ENCODE measurements at regions not wholly inside any gene's neighbourhood (a gene's known extent, or its start where the extent isn't known, plus 50 kb on each side); places are given as distances from the start of the nearest gene placed in this dataset.

DNA sequence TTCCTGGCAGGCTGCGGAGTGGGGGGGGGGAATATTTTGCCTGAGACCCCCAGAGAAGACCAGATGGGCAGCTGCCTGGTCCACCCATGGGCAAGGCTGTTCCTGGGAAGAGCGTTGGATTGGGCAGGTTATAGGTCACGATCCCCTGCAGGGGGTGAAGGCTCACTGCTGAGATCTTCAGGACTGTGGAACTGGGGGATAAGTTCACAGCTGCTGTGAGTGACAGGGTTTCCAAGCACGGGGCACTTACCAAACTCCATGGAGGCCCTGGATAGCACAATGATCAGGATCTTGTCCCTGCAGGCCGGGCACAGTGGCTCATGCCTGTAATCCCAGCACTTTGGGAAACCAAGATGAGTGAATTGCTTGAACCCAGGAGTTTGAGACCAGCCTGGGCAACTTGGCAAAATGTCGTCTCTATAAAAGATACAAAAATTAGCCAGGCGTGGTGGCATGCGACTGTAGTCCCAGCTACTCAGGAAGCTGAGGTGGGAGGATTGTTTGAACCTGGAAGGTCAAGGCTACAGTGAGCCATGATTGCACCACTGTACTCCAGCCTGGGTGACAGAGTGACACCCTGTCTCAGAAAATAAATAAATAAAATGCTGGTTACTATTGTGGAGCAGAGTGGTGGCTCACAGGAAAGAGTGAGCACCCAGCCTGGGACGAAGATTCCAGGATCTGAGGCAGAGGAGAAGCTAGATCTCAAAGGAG, 68.0 kb upstream of the HELT start:
- H3K36me3 Mint-ChIP-seq, result no peaks in the 10 kb centered on the region
- no peak overlapping the region for H3K27ac Mint-ChIP-seq
- no peaks in the 10 kb centered on the region for H3K4me1 Mint-ChIP-seq
- H3K27me3 Mint-ChIP-seq, result peaks cover 29% of the 10 kb centered on the region
- H3K4me3 Mint-ChIP-seq, result no peak overlapping the region
- no peaks in the 10 kb centered on the region for H3K9me3 Mint-ChIP-seq
- no peak for DNase-seq

- H3K4me1 Mint-ChIP-seq, result no peaks in the 10 kb centered on the region
- H3K4me3 Mint-ChIP-seq, result no peak overlapping the region
- no peak overlapping the region for H3K27ac Mint-ChIP-seq
- peaks cover 29% of the 10 kb centered on the region for H3K27me3 Mint-ChIP-seq
- no peak for DNase-seq
- H3K9me3 Mint-ChIP-seq, result no peaks in the 10 kb centered on the region
- no peaks in the 10 kb centered on the region for H3K36me3 Mint-ChIP-seq
These were observed 67.4 kb upstream of the HELT start for GRCh38 chr4:184950926-184951325.

GRCh38 chr4:184951668-184952160, 66.6 kb upstream of the HELT start:
- H3K4me3 Mint-ChIP-seq, result no peak overlapping the region
- DNase-seq, result no peak
- H3K4me1 Mint-ChIP-seq, result no peaks in the 10 kb centered on the region
- H3K9me3 Mint-ChIP-seq, result no peaks in the 10 kb centered on the region
- H3K27ac Mint-ChIP-seq, result no peak overlapping the region
- H3K27me3 Mint-ChIP-seq, result peaks cover 29% of the 10 kb centered on the region
- H3K36me3 Mint-ChIP-seq, result no peaks in the 10 kb centered on the region

DNA sequence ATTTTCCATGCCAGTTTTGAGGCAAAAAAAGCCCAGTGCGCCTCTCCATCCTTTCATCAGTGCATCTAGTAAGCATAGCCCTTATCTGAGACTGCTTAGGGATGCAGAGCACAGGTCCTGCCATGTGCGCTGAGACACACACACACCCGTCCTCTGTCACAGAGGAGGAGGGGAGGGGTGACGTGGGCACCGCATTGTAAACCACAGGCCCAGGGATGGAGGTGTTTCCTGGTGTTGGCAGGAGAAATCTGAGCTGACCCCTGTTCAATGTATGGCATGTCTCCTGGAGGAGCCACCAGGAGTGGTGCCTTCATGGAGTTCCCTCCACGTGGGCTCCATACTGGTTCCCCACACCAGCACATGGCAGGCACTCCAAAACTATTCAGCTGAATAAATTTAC, 65.8 kb upstream of the HELT start:
- Mint-ChIP-seq H3K27ac (no peak overlapping the region), H3K4me1 (no peaks in the 10 kb centered on the region), H3K36me3 (no peaks in the 10 kb centered on the region), H3K9me3 (no peaks in the 10 kb centered on the region), H3K27me3 (peaks cover 23% of the 10 kb centered on the region), H3K4me3 (no peak overlapping the region)
- DNase-seq, result no peak

DNA sequence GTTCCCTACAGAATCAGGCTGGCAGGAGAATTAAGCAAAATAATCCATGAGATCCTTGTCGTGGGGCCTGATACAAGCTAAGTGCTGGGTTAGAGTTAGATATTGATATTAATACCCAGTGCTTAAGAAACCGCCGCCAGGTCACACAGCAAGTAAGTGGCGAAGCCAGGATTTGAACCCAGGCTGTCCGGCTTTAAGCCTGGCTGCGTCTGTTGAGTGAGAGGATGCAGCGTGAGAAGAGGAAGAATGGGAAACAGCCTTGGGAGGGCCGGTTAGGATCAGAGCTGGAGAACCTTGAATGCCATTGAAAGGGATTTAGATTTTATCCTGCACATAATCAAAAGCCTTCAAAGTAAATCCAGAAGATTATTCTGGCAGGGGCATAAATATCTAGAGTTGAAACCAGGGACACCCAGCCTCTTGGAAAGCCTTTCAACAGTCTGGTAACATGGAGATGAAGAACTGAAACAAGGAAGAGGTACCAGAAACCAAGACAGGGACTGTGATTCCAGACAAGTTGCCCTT, 64.8 kb upstream of the HELT start:
- H3K36me3 Mint-ChIP-seq, result no peaks in the 10 kb centered on the region
- DNase-seq, result no peak
- H3K4me1 Mint-ChIP-seq, result peaks cover 3% of the 10 kb centered on the region
- H3K27me3 Mint-ChIP-seq, result peaks cover 14% of the 10 kb centered on the region
- H3K4me3 Mint-ChIP-seq, result no peak overlapping the region
- H3K9me3 Mint-ChIP-seq, result no peaks in the 10 kb centered on the region
- no peak overlapping the region for H3K27ac Mint-ChIP-seq

DNA sequence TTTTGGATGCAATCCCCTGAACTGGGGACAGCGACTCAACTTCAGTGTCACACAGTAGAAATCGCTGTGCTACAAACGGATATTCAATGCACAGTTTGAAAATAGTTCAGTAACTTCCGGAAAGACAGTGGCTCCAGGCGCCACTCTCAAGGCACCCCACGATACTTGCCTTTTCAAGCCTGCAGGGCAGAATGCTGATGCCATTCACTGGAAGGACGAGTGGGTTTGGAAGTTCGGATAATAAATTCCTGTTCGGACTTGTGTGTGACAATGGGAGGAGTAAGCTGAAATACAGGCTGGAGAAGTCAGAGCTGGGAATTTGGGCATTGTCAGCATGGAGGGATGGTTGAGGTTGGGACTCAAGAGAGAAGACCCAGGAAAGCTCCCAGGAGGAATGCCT, 64.3 kb upstream of the HELT start:
- H3K27me3 Mint-ChIP-seq, result peaks cover 10% of the 10 kb centered on the region
- peaks cover 3% of the 10 kb centered on the region for H3K4me1 Mint-ChIP-seq
- no peaks in the 10 kb centered on the region for H3K9me3 Mint-ChIP-seq
- no peaks in the 10 kb centered on the region for H3K36me3 Mint-ChIP-seq
- DNase-seq, result no peak
- no peak overlapping the region for H3K4me3 Mint-ChIP-seq
- no peak overlapping the region for H3K27ac Mint-ChIP-seq

DNA sequence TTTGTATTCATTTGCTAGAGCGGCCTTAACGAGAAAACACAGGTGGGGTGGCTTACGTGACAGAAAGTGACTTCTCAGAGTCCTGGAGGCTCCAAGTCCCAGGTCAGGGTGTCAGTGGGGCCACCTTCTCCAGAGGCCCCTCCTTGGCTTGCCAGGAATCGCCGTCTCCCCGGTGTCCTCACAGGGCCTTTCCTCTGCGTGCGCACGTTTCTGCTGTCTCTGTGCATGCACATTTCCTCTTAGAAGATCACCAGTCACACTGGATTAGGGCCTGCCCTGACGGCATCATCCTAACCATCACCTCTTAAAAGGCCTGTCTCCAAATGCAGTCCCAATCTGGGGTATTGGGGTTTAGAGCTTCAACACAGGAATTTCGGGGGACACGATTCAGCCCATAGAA, 63.8 kb upstream of the HELT start:
- Mint-ChIP-seq H3K4me1 (peaks cover 3% of the 10 kb centered on the region), H3K36me3 (no peaks in the 10 kb centered on the region), H3K9me3 (no peaks in the 10 kb centered on the region), H3K27ac (no peak overlapping the region), H3K27me3 (peaks cover 6% of the 10 kb centered on the region), H3K4me3 (no peak overlapping the region)
- DNase-seq, result no peak

DNA sequence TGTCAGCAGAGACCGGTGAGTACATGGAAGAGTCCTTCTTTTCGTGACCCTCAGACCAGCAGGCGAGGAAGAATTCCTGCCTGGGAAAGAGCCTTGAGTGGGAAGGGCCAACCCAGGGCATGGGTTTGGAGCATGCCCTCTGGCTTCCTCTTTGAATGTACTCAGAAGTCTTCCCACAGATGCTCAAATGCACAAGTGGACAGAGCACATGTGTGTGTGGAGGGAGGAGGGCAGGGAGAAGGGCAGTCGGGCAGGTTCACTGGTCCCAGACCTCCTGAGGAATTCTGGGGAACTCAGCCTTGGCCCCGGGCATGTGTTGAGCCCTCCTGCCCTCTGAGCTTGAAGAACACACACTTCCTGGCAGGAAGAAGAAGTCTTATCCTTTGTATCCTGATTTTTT, 63.2 kb upstream of the HELT start:
- no peaks in the 10 kb centered on the region for H3K9me3 Mint-ChIP-seq
- DNase-seq, result no peak
- no peak overlapping the region for H3K27ac Mint-ChIP-seq
- peaks cover 3% of the 10 kb centered on the region for H3K4me1 Mint-ChIP-seq
- no peaks in the 10 kb centered on the region for H3K27me3 Mint-ChIP-seq
- H3K4me3 Mint-ChIP-seq, result no peak overlapping the region
- H3K36me3 Mint-ChIP-seq, result no peaks in the 10 kb centered on the region

DNA sequence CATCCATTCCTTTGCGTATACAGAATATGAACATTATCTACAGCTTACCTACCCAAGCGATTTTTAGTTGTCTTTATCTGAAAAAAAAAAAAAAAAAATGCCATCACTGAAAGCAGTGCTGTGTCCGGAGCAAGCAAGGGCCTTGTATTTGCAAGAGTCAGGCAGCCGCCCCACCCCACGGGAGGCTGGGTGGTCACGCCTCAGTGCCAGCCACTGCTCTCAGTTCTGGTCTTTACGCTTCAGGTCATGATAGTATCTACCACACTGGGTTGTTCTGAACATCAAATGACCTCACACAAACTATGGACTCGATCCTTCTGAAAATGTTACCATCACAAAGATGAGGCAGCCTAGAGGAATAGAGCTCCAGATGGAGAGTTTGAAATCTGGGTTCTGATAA, 62.7 kb upstream of the HELT start:
- no peaks in the 10 kb centered on the region for H3K9me3 Mint-ChIP-seq
- DNase-seq, result no peak
- H3K36me3 Mint-ChIP-seq, result no peaks in the 10 kb centered on the region
- peaks cover 3% of the 10 kb centered on the region for H3K4me1 Mint-ChIP-seq
- no peak overlapping the region for H3K27ac Mint-ChIP-seq
- no peak overlapping the region for H3K4me3 Mint-ChIP-seq
- no peaks in the 10 kb centered on the region for H3K27me3 Mint-ChIP-seq

DNA sequence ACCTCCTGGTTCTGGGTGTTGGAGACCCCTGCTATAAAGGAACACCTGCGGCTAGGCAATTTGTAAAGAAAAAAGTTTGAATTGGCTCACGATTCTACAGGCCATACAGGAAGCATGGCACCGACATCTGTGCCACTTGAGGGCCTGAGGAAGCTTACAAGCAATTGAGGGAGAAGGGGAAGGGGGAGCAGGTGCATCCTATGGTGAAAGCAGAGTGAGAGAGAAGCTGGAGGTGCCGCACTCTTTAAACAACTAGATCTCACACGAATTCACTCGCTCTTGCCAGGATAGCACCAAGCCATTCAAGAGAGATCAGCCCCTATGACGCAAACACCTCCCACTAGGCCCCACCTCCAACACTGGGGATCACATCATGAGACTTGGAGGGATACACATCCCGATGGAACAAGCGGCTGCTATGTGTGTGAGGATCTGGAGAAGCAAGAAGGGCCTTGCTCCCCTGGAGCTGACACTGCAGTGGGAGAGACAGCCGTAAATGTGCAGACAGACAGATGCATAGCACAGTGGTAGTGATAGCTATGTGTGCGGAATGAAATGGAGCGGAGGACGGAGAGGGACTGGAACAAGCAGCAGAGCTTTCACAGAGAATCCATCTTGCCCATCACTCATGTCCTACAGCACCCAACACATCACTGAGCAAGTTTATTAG, 60.7 kb upstream of the HELT start:
- Mint-ChIP-seq H3K27ac (no peak overlapping the region), H3K9me3 (no peaks in the 10 kb centered on the region), H3K36me3 (no peaks in the 10 kb centered on the region), H3K4me1 (peaks cover 3% of the 10 kb centered on the region), H3K4me3 (no peak overlapping the region), H3K27me3 (no peaks in the 10 kb centered on the region)
- DNase-seq, result no peak

GRCh38 chr4:184958127-184958922, 60.0 kb upstream of the HELT start:
- Mint-ChIP-seq H3K4me1 (peaks cover 3% of the 10 kb centered on the region), H3K4me3 (no peak overlapping the region), H3K9me3 (no peaks in the 10 kb centered on the region), H3K36me3 (no peaks in the 10 kb centered on the region), H3K27me3 (no peaks in the 10 kb centered on the region), H3K27ac (no peak overlapping the region)
- no peak for DNase-seq

DNA sequence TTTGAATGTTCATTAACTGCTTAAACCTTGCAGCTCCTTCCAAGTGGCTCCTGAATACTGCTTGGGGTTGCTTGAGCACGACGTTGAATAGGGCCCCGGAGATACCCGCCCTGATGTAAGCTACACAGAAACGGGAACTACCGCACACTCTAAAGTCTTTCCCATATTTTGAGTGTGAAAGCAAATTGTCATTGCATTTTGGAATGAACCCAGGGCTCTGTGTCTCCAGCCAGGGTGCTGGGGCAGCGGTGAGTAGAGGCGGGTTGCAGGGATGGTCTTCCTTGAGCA, 59.4 kb upstream of the HELT start:
- no peak for DNase-seq
- H3K9me3 Mint-ChIP-seq, result no peaks in the 10 kb centered on the region
- H3K4me3 Mint-ChIP-seq, result no peak overlapping the region
- H3K4me1 Mint-ChIP-seq, result peaks cover 3% of the 10 kb centered on the region
- no peaks in the 10 kb centered on the region for H3K27me3 Mint-ChIP-seq
- no peaks in the 10 kb centered on the region for H3K36me3 Mint-ChIP-seq
- no peak overlapping the region for H3K27ac Mint-ChIP-seq

- Mint-ChIP-seq H3K36me3 (no peaks in the 10 kb centered on the region), H3K9me3 (no peaks in the 10 kb centered on the region), H3K4me3 (no peak overlapping the region), H3K4me1 (peaks cover 3% of the 10 kb centered on the region), H3K27me3 (no peaks in the 10 kb centered on the region), H3K27ac (no peak overlapping the region)
- DNase-seq, result no peak
These were observed 59.0 kb upstream of the HELT start for GRCh38 chr4:184959309-184959708.

DNA sequence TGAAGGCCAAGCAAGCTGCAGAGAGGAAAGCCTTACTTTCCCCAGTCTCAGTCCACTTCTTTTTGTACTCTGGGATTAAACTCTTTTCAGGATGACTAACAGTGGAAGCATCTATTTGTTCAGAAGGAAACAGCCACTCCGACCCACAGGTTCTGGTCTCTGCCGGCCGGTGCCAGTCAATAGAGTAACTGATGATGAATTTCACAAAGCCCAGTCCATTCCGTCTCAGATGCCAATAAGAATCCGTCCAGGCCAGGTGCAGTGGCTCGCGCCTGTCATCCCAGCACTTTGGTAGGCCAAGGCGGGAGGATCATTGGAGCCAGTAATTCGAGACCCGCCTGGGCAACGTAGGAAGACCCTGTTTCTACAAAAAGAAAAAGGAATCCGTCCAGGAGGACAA, 58.5 kb upstream of the HELT start:
- no peak overlapping the region for H3K27ac Mint-ChIP-seq
- DNase-seq, result no peak
- no peaks in the 10 kb centered on the region for H3K36me3 Mint-ChIP-seq
- H3K27me3 Mint-ChIP-seq, result peaks cover under 1% of the 10 kb centered on the region
- no peaks in the 10 kb centered on the region for H3K9me3 Mint-ChIP-seq
- peaks cover 3% of the 10 kb centered on the region for H3K4me1 Mint-ChIP-seq
- no peak overlapping the region for H3K4me3 Mint-ChIP-seq

GRCh38 chr4:184960505-184960971, 57.8 kb upstream of the HELT start:
- Mint-ChIP-seq H3K27ac (no peak overlapping the region), H3K4me1 (peaks cover 7% of the 10 kb centered on the region), H3K9me3 (peaks cover 3% of the 10 kb centered on the region), H3K27me3 (peaks cover 4% of the 10 kb centered on the region), H3K36me3 (peaks cover 4% of the 10 kb centered on the region), H3K4me3 (no peak overlapping the region)
- DNase-seq, result no peak
